ENCODE measurements at regions not wholly inside any gene's neighbourhood (a gene's known extent, or its start where the extent isn't known, plus 50 kb on each side); places are given as distances from the start of the nearest gene placed in this dataset.

- H3K27me3 ChIP-seq (replicated peaks): no peaks in the 10 kb centered on the region
- no peaks in the 10 kb centered on the region for H3K36me3 ChIP-seq
- no peak overlapping the region for H3K27ac ChIP-seq
- H3K4me3 ChIP-seq: no peak overlapping the region
- H3K9me3 ChIP-seq (replicated peaks): peaks cover 8% of the 10 kb centered on the region
- peak in 1 of 2 experiments; percentile 59 for DNase-seq (ENCODE audit: low read depth in 1 of 2, low spot score in 2 of 2)
- peaks cover 18% of the 10 kb centered on the region for H3K4me1 ChIP-seq (replicated peaks)
These were observed 50.0 kb upstream of the DOCK9 start for GRCh38 chr13:99027661-99028425.

GRCh38 chr13:99028890-99029289, 51.0 kb upstream of the DOCK9 start:
- no peak overlapping the region for H3K4me3 ChIP-seq
- DNase-seq (ENCODE audit: low read depth in 1 of 2, low spot score in 2 of 2): peak in 1 of 2 experiments; percentile 73
- H3K27me3 ChIP-seq (replicated peaks): no peaks in the 10 kb centered on the region
- H3K4me1 ChIP-seq (replicated peaks): peaks cover 14% of the 10 kb centered on the region
- H3K36me3 ChIP-seq: no peaks in the 10 kb centered on the region
- peaks cover 8% of the 10 kb centered on the region for H3K9me3 ChIP-seq (replicated peaks)
- no peak overlapping the region for H3K27ac ChIP-seq

- peak in 1 of 2 experiments; percentile 25 for DNase-seq (ENCODE audit: low read depth in 1 of 2, low spot score in 2 of 2)
- no peaks in the 10 kb centered on the region for H3K27me3 ChIP-seq (replicated peaks)
- no peak overlapping the region for H3K4me3 ChIP-seq
- H3K36me3 ChIP-seq: no peaks in the 10 kb centered on the region
- peaks cover 14% of the 10 kb centered on the region for H3K4me1 ChIP-seq (replicated peaks)
- H3K9me3 ChIP-seq (replicated peaks): peaks cover 8% of the 10 kb centered on the region
- no peak overlapping the region for H3K27ac ChIP-seq
These were observed 51.7 kb upstream of the DOCK9 start for GRCh38 chr13:99029576-99029975.

DNA sequence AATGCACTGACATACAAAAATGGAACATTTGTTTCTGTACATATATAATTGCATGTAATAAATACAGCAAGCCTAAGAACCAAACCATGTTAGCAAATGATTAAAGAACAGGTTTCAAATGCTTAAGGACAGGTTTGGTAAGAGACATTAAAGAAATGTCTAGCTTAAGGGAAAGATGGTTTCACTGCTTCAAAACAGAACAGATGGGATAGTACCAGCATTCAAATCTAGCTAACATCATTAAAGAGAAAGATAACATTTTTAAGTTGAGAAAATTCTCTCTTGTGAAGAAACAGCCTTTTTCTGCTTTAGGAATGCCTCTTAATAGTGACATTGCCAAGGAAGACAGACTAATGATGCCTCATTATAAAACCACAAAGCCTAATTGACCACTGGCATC, 52.5 kb upstream of the DOCK9 start:
- no peak for DNase-seq (ENCODE audit: low read depth in 1 of 2, low spot score in 2 of 2)
- H3K36me3 ChIP-seq: no peaks in the 10 kb centered on the region

DNA sequence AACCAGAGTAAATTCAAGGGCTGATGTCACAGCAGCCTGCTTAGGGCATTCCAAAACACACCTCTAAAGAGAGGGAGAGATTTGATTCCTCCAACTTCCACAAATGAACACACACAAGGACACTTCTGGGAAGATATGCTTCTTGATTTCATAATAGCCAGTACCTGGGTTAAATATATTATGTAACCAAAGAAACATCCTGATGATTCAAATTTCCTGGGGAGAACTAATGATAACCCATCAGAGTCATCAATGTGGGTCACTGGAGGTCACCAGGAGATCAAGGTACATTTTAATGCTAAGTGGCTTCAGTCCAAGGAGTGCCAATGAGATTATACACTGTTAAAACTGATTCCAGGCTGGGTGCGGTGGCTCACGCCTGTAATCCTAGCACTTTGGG, 54.0 kb upstream of the DOCK9 start:
- H3K4me1 ChIP-seq (replicated peaks): no peaks in the 10 kb centered on the region
- H3K9me3 ChIP-seq (replicated peaks): peaks cover 5% of the 10 kb centered on the region
- DNase-seq (ENCODE audit: low read depth in 1 of 2, low spot score in 2 of 2): peak in 1 of 2 experiments; percentile 58
- H3K27me3 ChIP-seq (replicated peaks): no peaks in the 10 kb centered on the region
- no peaks in the 10 kb centered on the region for H3K36me3 ChIP-seq
- no peak overlapping the region for H3K27ac ChIP-seq
- H3K4me3 ChIP-seq: no peak overlapping the region

More for the DNA sequence above, 52.5 kb upstream of the DOCK9 start:
- Histone ChIP-seq H3K4me3 (no peak overlapping the region), H3K27me3 (replicated peaks) (no peaks in the 10 kb centered on the region), H3K9me3 (replicated peaks) (peaks cover 8% of the 10 kb centered on the region), H3K27ac (no peak overlapping the region), H3K4me1 (replicated peaks) (peaks cover 11% of the 10 kb centered on the region)

DNA sequence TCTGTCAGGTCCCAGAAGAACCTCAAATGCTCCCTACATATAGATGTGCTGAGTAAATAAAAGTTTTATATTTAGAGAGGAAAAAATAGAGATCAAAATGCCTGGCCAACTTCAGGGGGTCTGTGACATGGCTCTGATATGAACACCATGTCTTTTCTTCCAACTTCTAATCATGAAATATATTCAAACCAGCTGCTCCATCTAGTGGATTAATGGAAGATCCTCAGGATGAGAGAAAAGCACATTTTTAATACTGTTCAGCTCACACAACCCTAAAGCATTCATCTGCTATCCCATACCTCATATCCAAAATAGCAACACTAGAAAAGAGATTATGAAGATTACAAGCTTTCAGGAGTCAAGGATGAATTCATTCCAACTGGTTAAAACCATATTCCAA, 56.0 kb upstream of the DOCK9 start:
- no peaks in the 10 kb centered on the region for H3K4me1 ChIP-seq (replicated peaks)
- H3K27ac ChIP-seq: no peak overlapping the region

DNA sequence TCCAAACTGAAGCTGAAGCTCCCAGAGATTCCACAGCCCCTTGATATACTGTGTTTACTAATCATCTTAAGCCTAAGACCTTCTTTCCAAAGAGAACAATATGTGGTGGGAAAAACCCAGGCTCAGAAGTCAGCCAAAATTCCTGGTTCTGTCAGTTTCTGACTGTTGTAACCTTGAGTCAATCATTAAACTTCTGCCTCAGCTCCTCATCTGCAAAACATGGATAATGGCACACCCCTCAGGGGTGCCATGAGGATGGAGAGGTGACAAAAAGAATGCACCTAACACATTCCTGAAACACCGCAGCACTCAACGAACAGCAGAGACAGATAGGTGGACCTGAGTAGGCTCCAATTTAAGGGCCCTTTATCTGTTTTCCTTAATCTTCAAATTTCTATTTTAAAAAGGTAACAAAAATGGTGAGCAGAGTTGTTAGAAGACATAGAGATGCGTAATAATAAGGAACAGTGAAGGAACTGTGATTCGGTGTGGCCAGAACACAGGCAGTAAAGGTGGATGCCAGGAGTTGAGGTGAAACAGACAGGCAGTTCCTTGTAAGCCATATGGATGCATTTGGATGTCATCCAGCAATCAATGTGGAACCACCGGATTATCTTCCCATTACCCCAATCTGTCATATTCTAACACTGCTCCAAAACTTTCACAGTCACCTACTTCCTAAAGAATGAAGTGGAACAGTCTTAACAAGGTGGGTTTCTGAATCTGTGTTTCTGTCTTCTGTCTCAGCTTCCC, 56.6 kb upstream of the DOCK9 start:
- Histone ChIP-seq H3K4me1 (replicated peaks) (no peaks in the 10 kb centered on the region), H3K27me3 (replicated peaks) (no peaks in the 10 kb centered on the region), H3K36me3 (no peaks in the 10 kb centered on the region), H3K27ac (no peak overlapping the region), H3K4me3 (no peak overlapping the region), H3K9me3 (replicated peaks) (no peaks in the 10 kb centered on the region)
- DNase-seq (ENCODE audit: low read depth in 1 of 2, low spot score in 2 of 2): no peak

More for the DNA sequence above, 56.0 kb upstream of the DOCK9 start:
- H3K27me3 ChIP-seq (replicated peaks): no peaks in the 10 kb centered on the region
- H3K9me3 ChIP-seq (replicated peaks): peaks cover 3% of the 10 kb centered on the region; the same call in 1 of the 2 replicates
- DNase-seq (ENCODE audit: low read depth in 1 of 2, low spot score in 2 of 2): peak in 1 of 2 experiments; percentile 80
- no peaks in the 10 kb centered on the region for H3K36me3 ChIP-seq
- no peak overlapping the region for H3K4me3 ChIP-seq

- no peak overlapping the region for H3K27ac ChIP-seq
- H3K9me3 ChIP-seq (replicated peaks): no peaks in the 10 kb centered on the region
- no peak overlapping the region for H3K4me3 ChIP-seq
- H3K4me1 ChIP-seq (replicated peaks): peaks cover 3% of the 10 kb centered on the region; the same call in 1 of the 2 replicates
- DNase-seq (ENCODE audit: low read depth in 1 of 2, low spot score in 2 of 2): no peak
- H3K36me3 ChIP-seq: no peaks in the 10 kb centered on the region
- no peaks in the 10 kb centered on the region for H3K27me3 ChIP-seq (replicated peaks)
These were observed 57.9 kb upstream of the DOCK9 start for GRCh38 chr13:99035715-99036114.

DNA sequence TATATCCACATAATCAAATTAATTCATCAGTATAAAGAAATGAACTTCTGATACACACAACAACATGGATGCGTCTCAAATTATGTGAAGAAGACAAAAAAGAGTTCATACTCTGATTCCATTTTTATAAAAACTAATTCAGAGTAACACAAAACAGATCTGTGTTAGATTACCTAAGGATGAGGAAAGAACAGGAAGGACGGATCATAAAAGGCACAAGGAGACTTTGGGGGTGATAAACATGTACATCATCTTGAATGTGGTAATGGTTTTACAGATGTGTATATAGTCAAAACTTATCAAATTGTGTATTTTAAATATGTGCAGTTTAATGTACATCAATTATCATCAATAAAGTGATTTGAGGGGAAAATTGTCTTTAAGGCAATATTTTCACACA, 59.9 kb upstream of the DOCK9 start:
- no peaks in the 10 kb centered on the region for H3K27me3 ChIP-seq (replicated peaks)
- H3K27ac ChIP-seq: no peak overlapping the region
- no peak overlapping the region for H3K4me3 ChIP-seq
- peaks cover 5% of the 10 kb centered on the region; the same call in 1 of the 2 replicates for H3K4me1 ChIP-seq (replicated peaks)
- DNase-seq (ENCODE audit: low read depth in 1 of 2, low spot score in 2 of 2): no peak
- no peaks in the 10 kb centered on the region for H3K9me3 ChIP-seq (replicated peaks)
- H3K36me3 ChIP-seq: no peaks in the 10 kb centered on the region

DNA sequence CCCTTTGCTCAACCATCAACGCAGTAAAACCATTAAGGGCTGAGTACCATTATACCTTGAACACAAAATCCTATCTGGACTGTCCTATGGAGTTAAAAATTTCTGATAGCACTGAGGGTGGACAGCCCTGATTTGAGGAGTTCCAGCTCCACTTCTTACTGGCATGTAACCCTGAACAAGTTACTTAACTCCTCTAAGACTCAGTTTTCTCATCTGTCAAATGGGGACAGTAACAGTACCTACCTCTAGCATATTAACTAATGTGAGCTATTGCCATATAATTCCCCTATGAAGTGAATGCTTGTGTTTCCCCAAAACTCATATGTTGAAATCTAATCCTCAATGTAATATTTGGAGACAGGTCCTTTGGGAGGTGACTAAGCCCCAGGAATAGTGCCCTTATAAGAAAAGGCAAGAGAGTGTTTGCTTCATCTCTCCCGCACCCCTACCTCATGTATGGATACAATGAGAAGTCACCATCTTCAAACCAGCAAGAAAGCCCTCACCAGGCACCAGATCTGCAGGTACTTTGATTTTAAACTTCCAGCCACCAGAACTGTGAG, 61.9 kb upstream of the DOCK9 start:
- Histone ChIP-seq H3K4me1 (replicated peaks) (peaks cover 24% of the 10 kb centered on the region), H3K27me3 (replicated peaks) (no peaks in the 10 kb centered on the region), H3K36me3 (no peaks in the 10 kb centered on the region), H3K27ac (no peak overlapping the region), H3K4me3 (no peak overlapping the region), H3K9me3 (replicated peaks) (no peaks in the 10 kb centered on the region)
- DNase-seq (ENCODE audit: low read depth in 1 of 2, low spot score in 2 of 2): peak in 1 of 2 experiments; percentile 49

- peak in 1 of 2 experiments; percentile 55 for DNase-seq (ENCODE audit: low read depth in 1 of 2, low spot score in 2 of 2)
- Histone ChIP-seq H3K4me1 (replicated peaks) (peaks cover 33% of the 10 kb centered on the region), H3K36me3 (no peaks in the 10 kb centered on the region), H3K27ac (no peak overlapping the region), H3K4me3 (no peak overlapping the region), H3K27me3 (replicated peaks) (no peaks in the 10 kb centered on the region), H3K9me3 (replicated peaks) (no peaks in the 10 kb centered on the region)
These were observed 62.8 kb upstream of the DOCK9 start for GRCh38 chr13:99040536-99041131.

DNA sequence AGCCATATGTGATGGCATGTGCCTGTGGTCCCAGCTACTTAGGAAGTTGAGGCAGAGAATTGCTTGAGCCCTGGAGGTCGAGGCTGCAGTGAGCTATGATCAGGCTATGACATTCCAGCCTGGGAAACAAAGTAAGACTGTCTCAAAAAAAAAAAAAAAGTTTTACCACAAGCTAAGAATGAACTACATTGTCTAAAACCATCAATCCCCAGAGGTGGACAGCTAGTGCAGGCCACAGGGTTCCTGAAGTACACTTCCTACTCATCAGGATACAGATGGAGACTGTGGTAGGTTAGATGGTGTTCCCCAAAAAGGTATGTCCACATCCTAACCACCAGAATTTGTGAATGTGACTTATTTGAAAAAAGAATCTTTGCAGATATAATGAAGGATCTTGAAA, 63.5 kb upstream of the DOCK9 start:
- no peak overlapping the region for H3K27ac ChIP-seq
- H3K4me3 ChIP-seq: no peak overlapping the region
- H3K4me1 ChIP-seq (replicated peaks): peaks cover 40% of the 10 kb centered on the region
- H3K27me3 ChIP-seq (replicated peaks): no peaks in the 10 kb centered on the region
- H3K36me3 ChIP-seq: no peaks in the 10 kb centered on the region
- no peaks in the 10 kb centered on the region for H3K9me3 ChIP-seq (replicated peaks)
- DNase-seq (ENCODE audit: low read depth in 1 of 2, low spot score in 2 of 2): no peak

DNA sequence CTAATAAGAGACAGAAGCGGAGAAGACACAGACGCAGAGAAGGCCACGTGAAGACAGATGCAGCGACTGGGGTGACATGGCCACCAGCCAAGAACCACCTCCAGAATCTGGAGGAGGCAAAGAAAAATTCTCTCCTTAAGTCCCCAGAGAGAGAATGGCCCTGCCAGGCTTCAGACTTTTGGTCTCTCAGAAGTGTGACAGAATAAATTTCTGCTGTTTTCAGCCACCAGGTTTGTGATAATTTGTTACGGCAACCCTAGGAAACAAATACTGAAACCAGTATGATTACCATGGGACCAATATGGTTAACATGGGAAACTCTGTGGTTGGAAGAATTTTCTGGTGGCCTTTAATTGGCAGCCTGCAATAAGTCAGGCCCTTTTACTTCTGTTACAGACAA, 63.9 kb upstream of the DOCK9 start:
- peak in 1 of 2 experiments; percentile 64 for DNase-seq (ENCODE audit: low read depth in 1 of 2, low spot score in 2 of 2)
- H3K27me3 ChIP-seq (replicated peaks): no peaks in the 10 kb centered on the region
- H3K36me3 ChIP-seq: no peaks in the 10 kb centered on the region
- peaks cover 44% of the 10 kb centered on the region for H3K4me1 ChIP-seq (replicated peaks)
- H3K9me3 ChIP-seq (replicated peaks): no peaks in the 10 kb centered on the region
- H3K27ac ChIP-seq: no peak overlapping the region
- no peak overlapping the region for H3K4me3 ChIP-seq
